ENCODE measurements at regions not wholly inside any gene's neighbourhood (a gene's known extent, or its start where the extent isn't known, plus 50 kb on each side); places are given as distances from the start of the nearest gene placed in this dataset.

GRCh38 chr11:92675810-92676209 lies 293.6 kb upstream of the MTNR1B start:
- Histone ChIP-seq H3K4me3 (ENCODE audit: insufficient read depth, low read depth, low read length) (no peak overlapping the region), H3K27me3 (ENCODE audit: control insufficient read depth, insufficient read depth, low read length) (no peaks in the 10 kb centered on the region), H3K36me3 (replicated peaks; ENCODE audit: control insufficient read depth, insufficient read depth, low read length) (no peaks in the 10 kb centered on the region)
- no peak for DNase-seq

GRCh38 chr11:92678008-92678611 lies 291.3 kb upstream of the MTNR1B start:
- H3K27me3 ChIP-seq (ENCODE audit: control insufficient read depth, insufficient read depth, low read length): no peaks in the 10 kb centered on the region
- H3K36me3 ChIP-seq (replicated peaks; ENCODE audit: control insufficient read depth, insufficient read depth, low read length): no peaks in the 10 kb centered on the region
- H3K4me3 ChIP-seq (ENCODE audit: insufficient read depth, low read depth, low read length): no peak overlapping the region
- DNase-seq: no peak

- Histone ChIP-seq H3K36me3 (replicated peaks; ENCODE audit: control insufficient read depth, insufficient read depth, low read length) (no peaks in the 10 kb centered on the region), H3K4me3 (ENCODE audit: insufficient read depth, low read depth, low read length) (no peak overlapping the region), H3K27me3 (ENCODE audit: control insufficient read depth, insufficient read depth, low read length) (no peaks in the 10 kb centered on the region)
- DNase-seq: no peak
Observed at GRCh38 chr11:92681586-92681985, 287.9 kb upstream of the MTNR1B start.

- no peaks in the 10 kb centered on the region for H3K27me3 ChIP-seq (ENCODE audit: control insufficient read depth, insufficient read depth, low read length)
- H3K36me3 ChIP-seq (replicated peaks; ENCODE audit: control insufficient read depth, insufficient read depth, low read length): no peaks in the 10 kb centered on the region
- H3K4me3 ChIP-seq (ENCODE audit: insufficient read depth, low read depth, low read length): no peak overlapping the region
- no peak for DNase-seq
Observed at GRCh38 chr11:92682136-92682535, 287.3 kb upstream of the MTNR1B start.

DNA sequence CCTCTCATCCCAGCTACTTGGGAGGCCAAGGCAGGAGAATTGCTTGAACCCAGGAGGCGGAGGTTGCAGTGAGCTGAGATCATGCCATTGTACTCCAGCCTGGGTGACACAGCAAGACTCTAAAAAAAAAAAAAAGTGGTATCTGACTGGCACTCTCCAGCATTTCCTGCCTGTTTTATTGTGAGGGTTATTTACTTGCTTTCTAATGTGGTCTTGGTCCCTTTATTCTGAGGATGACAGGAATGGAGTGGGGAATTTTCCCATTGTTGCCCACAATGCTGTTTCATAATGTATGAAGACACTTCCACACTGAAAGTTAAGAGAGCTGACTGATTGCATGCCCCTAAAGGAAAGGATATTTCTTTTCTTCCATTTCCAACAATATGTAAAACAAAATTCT lies 286.5 kb upstream of the MTNR1B start:
- Histone ChIP-seq H3K27me3 (ENCODE audit: control insufficient read depth, insufficient read depth, low read length) (no peaks in the 10 kb centered on the region), H3K4me3 (ENCODE audit: insufficient read depth, low read depth, low read length) (no peak overlapping the region), H3K36me3 (replicated peaks; ENCODE audit: control insufficient read depth, insufficient read depth, low read length) (no peaks in the 10 kb centered on the region)
- DNase-seq: no peak

GRCh38 chr11:92685049-92685448 lies 284.4 kb upstream of the MTNR1B start:
- Histone ChIP-seq H3K36me3 (replicated peaks; ENCODE audit: control insufficient read depth, insufficient read depth, low read length) (no peaks in the 10 kb centered on the region), H3K4me3 (ENCODE audit: insufficient read depth, low read depth, low read length) (no peak overlapping the region), H3K27me3 (ENCODE audit: control insufficient read depth, insufficient read depth, low read length) (no peaks in the 10 kb centered on the region)
- no peak for DNase-seq

GRCh38 chr11:92687724-92688123 lies 281.7 kb upstream of the MTNR1B start:
- Histone ChIP-seq H3K36me3 (replicated peaks; ENCODE audit: control insufficient read depth, insufficient read depth, low read length) (no peaks in the 10 kb centered on the region), H3K27me3 (ENCODE audit: control insufficient read depth, insufficient read depth, low read length) (no peaks in the 10 kb centered on the region), H3K4me3 (ENCODE audit: insufficient read depth, low read depth, low read length) (no peak overlapping the region)
- DNase-seq: no peak

DNA sequence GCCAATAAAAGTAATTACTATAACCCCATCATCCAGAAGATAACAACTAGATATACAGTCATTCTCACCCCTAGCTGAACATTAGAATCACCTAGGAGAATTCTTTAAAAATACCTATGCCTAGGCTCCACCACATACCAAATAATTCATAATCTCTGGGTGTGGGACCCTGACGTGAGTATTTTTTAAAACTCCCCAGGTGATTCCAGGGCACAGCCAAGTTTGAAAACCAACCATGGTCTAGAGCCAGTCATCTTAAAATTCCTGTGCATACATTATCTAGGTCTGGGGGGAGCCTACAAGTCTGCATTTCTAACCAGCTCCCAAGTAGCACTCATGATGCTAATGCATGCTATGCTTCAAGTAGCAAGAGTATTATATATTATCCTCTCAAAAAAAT lies 281.0 kb upstream of the MTNR1B start:
- no peak for DNase-seq
- Histone ChIP-seq H3K27me3 (ENCODE audit: control insufficient read depth, insufficient read depth, low read length) (no peaks in the 10 kb centered on the region), H3K4me3 (ENCODE audit: insufficient read depth, low read depth, low read length) (no peak overlapping the region), H3K36me3 (replicated peaks; ENCODE audit: control insufficient read depth, insufficient read depth, low read length) (no peaks in the 10 kb centered on the region)

- Histone ChIP-seq H3K27me3 (ENCODE audit: control insufficient read depth, insufficient read depth, low read length) (no peaks in the 10 kb centered on the region), H3K36me3 (replicated peaks; ENCODE audit: control insufficient read depth, insufficient read depth, low read length) (no peaks in the 10 kb centered on the region), H3K4me3 (ENCODE audit: insufficient read depth, low read depth, low read length) (no peak overlapping the region)
- no peak for DNase-seq
Observed at GRCh38 chr11:92692826-92693546, 276.5 kb upstream of the MTNR1B start.

DNA sequence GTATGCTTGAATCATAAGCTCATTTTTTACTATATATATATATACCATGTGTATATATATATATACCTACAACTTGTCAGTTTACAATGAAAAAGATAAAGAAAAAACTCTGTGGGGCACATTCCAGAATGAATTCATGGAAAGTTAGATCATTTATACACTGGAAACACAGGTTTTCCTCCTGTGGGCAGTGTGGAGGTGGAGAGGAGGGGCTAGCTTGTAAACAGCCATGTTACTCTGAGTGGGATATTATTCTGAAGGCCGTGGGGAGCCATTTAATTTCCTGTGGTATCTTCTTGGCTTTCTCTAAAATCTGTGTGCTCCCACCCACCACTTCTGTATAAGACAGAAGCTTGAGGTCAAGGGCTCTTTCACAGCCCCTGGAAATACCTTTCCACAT lies 273.4 kb upstream of the MTNR1B start:
- Histone ChIP-seq H3K4me3 (ENCODE audit: insufficient read depth, low read depth, low read length) (no peak overlapping the region), H3K27me3 (ENCODE audit: control insufficient read depth, insufficient read depth, low read length) (no peaks in the 10 kb centered on the region), H3K36me3 (replicated peaks; ENCODE audit: control insufficient read depth, insufficient read depth, low read length) (no peaks in the 10 kb centered on the region)
- DNase-seq: no peak

DNA sequence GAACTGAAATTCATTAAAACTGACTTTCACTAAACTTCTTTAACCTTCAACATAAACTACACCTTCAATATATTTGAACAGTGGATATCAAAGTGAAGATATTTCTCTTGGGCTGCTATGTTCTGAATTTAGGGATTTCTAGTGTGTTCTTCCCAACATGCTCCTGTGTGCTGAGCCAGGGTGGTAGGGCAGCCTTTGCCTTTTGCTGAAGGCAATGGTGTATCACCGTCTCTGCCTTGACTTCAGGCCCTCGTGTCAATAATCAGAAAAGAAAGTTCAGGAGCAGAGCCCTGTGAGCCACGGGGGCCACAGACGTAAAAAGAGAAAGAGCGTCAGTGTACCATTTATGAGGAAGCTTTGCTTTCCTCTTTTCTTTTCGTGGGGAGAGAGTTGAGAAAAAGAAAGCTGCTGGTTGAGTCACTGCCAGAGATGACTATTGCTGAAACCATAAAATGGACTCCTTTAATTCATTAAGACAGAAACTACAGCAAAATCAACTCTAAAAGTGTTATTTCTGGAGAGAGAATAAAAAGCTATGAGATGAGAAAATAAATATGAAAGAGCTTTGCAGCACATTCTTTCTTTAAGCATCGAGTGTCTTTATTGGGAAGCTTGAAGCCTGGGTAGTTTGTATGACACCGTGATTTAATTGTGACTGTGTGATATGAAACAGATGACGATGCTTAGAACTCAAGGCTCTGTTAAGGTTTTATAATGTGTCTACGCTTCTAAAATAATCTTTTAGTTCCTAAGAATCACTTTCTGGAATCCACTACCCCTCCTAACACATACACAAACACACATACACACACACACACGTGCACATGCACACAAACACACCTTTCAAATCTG lies 271.8 kb upstream of the MTNR1B start:
- H3K36me3 ChIP-seq (replicated peaks; ENCODE audit: control insufficient read depth, insufficient read depth, low read length): no peaks in the 10 kb centered on the region
- H3K4me3 ChIP-seq (ENCODE audit: insufficient read depth, low read depth, low read length): no peak overlapping the region
- no peaks in the 10 kb centered on the region for H3K27me3 ChIP-seq (ENCODE audit: control insufficient read depth, insufficient read depth, low read length)
- no peak for DNase-seq

DNA sequence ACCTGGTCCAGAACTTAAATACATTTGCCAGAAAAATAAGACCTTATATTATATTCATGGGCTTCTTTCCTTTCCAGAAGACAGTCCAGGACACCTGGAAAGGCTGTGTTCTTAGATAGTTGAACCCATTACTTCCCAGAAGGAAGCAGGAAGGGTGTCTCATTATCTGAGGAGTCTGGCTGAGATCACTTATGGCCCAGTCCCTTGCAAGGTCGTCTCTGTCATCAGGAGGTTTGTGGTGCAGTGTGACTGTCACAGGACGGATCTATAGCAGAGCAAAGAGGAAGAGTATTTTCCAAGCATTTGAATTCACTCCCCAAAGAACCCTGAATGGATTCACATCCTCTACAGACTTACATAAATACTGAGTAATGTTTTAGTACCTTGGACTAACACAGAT lies 270.7 kb upstream of the MTNR1B start:
- DNase-seq: no peak
- Histone ChIP-seq H3K36me3 (replicated peaks; ENCODE audit: control insufficient read depth, insufficient read depth, low read length) (no peaks in the 10 kb centered on the region), H3K27me3 (ENCODE audit: control insufficient read depth, insufficient read depth, low read length) (no peaks in the 10 kb centered on the region), H3K4me3 (ENCODE audit: insufficient read depth, low read depth, low read length) (no peak overlapping the region)

DNA sequence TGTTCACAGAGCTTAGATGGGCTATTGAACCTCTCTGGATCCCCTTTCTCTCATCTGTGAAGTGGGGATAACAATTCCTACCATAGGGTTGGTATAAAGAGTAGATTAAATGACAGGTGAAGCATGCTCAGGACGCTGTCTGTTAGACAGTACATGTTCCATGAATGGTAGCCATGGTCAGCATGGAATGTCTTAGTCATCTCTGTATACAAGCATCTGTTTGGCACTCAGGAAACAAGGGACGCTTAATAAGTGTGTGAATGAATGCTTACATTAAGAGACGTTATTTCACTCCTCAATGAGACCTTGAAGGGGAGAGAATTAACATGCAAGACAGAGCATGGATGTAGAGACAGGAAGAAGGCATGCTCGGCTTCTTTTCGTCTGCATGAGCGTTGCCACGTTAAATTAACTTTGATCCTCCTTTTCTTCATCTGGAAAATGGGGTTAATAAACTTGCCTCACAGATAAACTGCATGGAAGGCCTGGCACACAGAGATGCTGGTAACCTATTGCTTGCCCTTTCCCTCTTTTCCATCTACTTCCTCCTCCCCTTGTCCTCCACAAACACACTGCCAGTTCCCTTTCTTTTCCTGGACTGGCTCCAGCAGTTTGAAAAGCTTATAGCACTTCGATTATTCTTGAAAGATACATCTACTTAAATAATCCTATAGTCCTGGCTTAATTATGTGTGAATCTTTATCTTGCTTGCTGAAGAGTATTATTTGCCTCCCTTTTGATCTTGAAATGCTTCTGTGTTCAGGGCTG lies 267.2 kb upstream of the MTNR1B start:
- Histone ChIP-seq H3K4me3 (ENCODE audit: insufficient read depth, low read depth, low read length) (no peak overlapping the region), H3K27me3 (ENCODE audit: control insufficient read depth, insufficient read depth, low read length) (no peaks in the 10 kb centered on the region), H3K36me3 (replicated peaks; ENCODE audit: control insufficient read depth, insufficient read depth, low read length) (no peaks in the 10 kb centered on the region)
- DNase-seq: no peak

DNA sequence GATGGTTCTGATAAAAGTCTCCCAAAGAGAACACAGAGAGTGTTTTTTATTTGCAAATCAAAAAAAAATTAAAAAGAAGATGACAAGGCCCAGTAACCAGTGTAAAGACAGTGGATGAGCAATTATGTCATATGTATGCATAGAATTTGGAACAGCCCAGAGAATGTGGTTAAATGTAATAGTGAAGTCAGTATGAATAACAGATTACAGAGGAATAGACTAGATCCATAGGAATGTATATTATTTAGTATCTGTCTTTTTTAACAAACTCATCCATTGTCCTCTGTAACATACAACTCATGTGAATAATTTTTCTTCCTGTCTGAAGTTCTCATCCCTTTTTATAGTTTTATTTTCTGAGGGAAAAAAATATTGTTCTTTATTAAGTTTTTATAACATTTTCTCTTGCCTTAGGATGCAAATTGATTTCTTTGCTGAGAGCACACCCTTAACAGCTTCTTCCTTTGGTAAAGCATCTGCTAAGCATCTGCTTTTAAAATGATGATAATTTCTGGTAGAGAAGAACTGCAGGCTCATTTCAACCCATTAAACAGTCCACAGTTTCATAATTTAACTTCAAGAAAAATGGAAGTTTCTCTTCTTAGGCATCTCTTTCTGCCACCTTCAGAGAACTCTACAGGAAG lies 266.5 kb upstream of the MTNR1B start:
- Histone ChIP-seq H3K36me3 (replicated peaks; ENCODE audit: control insufficient read depth, insufficient read depth, low read length) (no peaks in the 10 kb centered on the region), H3K4me3 (ENCODE audit: insufficient read depth, low read depth, low read length) (no peak overlapping the region), H3K27me3 (ENCODE audit: control insufficient read depth, insufficient read depth, low read length) (no peaks in the 10 kb centered on the region)
- no peak for DNase-seq

All from H7 (cell line).